H1 (cell line): ENCODE measurements at regions not wholly inside any gene's neighbourhood (a gene's known extent, or its start where the extent isn't known, plus 50 kb on each side); places are given as distances from the start of the nearest gene placed in this dataset.

Experiments
- CTCF ChIA-PET: fragments of 300-600 bp; sonication (Branson Sonifier 250); formaldehyde crosslinking; loops from one replicate; lab custom pipeline; 2021; ENCODE audit not compliant: partially characterized antibody; lab: Charles Lee
- POLR2A ChIA-PET: fragments of 300-600 bp; sonication (Branson Sonifier 250); formaldehyde crosslinking; loops from one replicate; lab custom pipeline; 2021; ENCODE audit warnings: inconsistent platforms; ENCODE audit not compliant: partially characterized antibody; lab: Charles Lee
- DNase-seq, 2 experiments: peaks; one replicate each; pipeline versions ENCODE4 v3.0.0 to v3.0.0-alpha.2; 2010 to 2022; ENCODE audit warnings: low spot score in 2 of 2, low read depth in 1 of 2, mixed read lengths in 1 of 2
- FAIRE-seq: peaks from 2 replicates; lab custom pipeline; 2011; peaks lifted over from hg19 to GRCh38; lab: Jason Lieb, UNC
- H2AFZ ChIP-seq: 2 replicates; pipeline ENCODE4 v1.8.1; 2012; ENCODE audit warnings: low read length, inconsistent platforms
- H2AK5ac ChIP-seq: 2 replicates; pipeline ENCODE4 v1.6.1; 2013; ENCODE audit warnings: low read depth, low read length
- H2BK120ac ChIP-seq: replicated peaks from 2 replicates; pipeline ENCODE3; 2013; ENCODE audit warnings: low read depth, low read length, inconsistent platforms
- H2BK12ac ChIP-seq: 2 replicates; pipeline ENCODE4 v1.6.1; 2013; ENCODE audit warnings: low read depth, low read length
- H2BK15ac ChIP-seq: 2 replicates; pipeline ENCODE4 v1.6.1; 2013; ENCODE audit warnings: low read length
- H2BK20ac ChIP-seq: 2 replicates; pipeline ENCODE4 v1.6.1; 2013; ENCODE audit warnings: low read length
- H2BK5ac ChIP-seq: 2 replicates; pipeline ENCODE4 v1.6.1; 2013; ENCODE audit warnings: low read depth, low read length
- H3K14ac ChIP-seq: 2 replicates; pipeline ENCODE4 v1.6.1; 2013; ENCODE audit warnings: inconsistent platforms; ENCODE audit not compliant: insufficient read length
- H3K18ac ChIP-seq: 2 replicates; pipeline ENCODE4 v1.6.1; 2013; ENCODE audit warnings: low read length; ENCODE audit errors: extremely low read depth
- H3K23ac ChIP-seq: 2 replicates; pipeline ENCODE4 v1.6.1; 2013; ENCODE audit warnings: inconsistent platforms; ENCODE audit not compliant: insufficient read length
- H3K23me2 ChIP-seq: 2 replicates; pipeline ENCODE4 v1.6.1; 2013; ENCODE audit warnings: low read depth, low read length
- H3K27ac ChIP-seq: 2 replicates; pipeline ENCODE4 v1.6.1; 2011; ENCODE audit warnings: low read depth, low read length, inconsistent platforms
- H3K27me3 ChIP-seq, 4 experiments: replicated peaks in 1 of 4; 1 replicate in 1 of 4; 2 replicates in 3 of 4; pipeline versions ENCODE4 v1.6.1 to v1.8.1; 2011 to 2013; ENCODE audit warnings: low read length in 3 of 4, mild to moderate bottlenecking in 3 of 4, inconsistent platforms in 2 of 4, mixed read lengths in 2 of 4, moderate library complexity in 1 of 4; ENCODE audit not compliant: control insufficient read depth in 3 of 4, insufficient read depth in 3 of 4; ENCODE audit errors: extremely low read depth in 1 of 4
- H3K36me3 ChIP-seq, 4 experiments: 2 replicates each; pipeline versions ENCODE4 v1.6.1 to v1.8.1; 2011 to 2013; ENCODE audit warnings: mild to moderate bottlenecking in 4 of 4, low read length in 3 of 4, moderate library complexity in 2 of 4, control low read depth in 1 of 4, inconsistent platforms in 1 of 4; ENCODE audit not compliant: insufficient read depth in 4 of 4, control insufficient read depth in 2 of 4
- H3K4ac ChIP-seq: replicated peaks from 2 replicates; pipeline ENCODE3; 2013; ENCODE audit warnings: low read length, low read depth, mixed read lengths, inconsistent platforms; ENCODE audit not compliant: insufficient read length
- H3K4me1 ChIP-seq, 4 experiments: replicated peaks in 1 of 4; 1 replicate in 1 of 4; 2 replicates in 3 of 4; pipeline versions ENCODE4 v1.6.1 to v1.8.1; 2011 to 2013; ENCODE audit warnings: low read length in 3 of 4, inconsistent platforms in 2 of 4, mixed read lengths in 1 of 4; ENCODE audit not compliant: insufficient read depth in 4 of 4, control insufficient read depth in 3 of 4
- H3K4me2 ChIP-seq, 2 experiments: 2 replicates each; pipeline versions ENCODE4 v1.6.1 to v1.8.1; 2011 to 2013; ENCODE audit warnings: low read depth in 2 of 2, low read length in 2 of 2, control low read depth in 1 of 2, inconsistent platforms in 1 of 2, mild to moderate bottlenecking in 1 of 2; ENCODE audit not compliant: insufficient read depth in 1 of 2
- H3K4me3 ChIP-seq, 4 experiments: fragments of 200-600, 300-600 bp in 1 of 4; sonication (generic), shearing (Covaris generic), sonication (Bioruptor Twin) in 1 of 4; 2 replicates each; pipeline versions ENCODE4 v1.5.1 to v1.8.1; 2011 to 2016; ENCODE audit warnings: low read length in 4 of 4, low read depth in 3 of 4, control low read depth in 2 of 4, inconsistent platforms in 2 of 4, mild to moderate bottlenecking in 2 of 4, mixed read lengths in 1 of 4, moderate library complexity in 1 of 4; ENCODE audit not compliant: insufficient read depth in 2 of 4; ENCODE audit errors: extremely low read depth in 1 of 4
- H3K56ac ChIP-seq: replicated peaks from 2 replicates; pipeline ENCODE3; 2013; ENCODE audit warnings: low read depth, mild to moderate bottlenecking, mixed read lengths, low read length, inconsistent platforms; ENCODE audit not compliant: insufficient read length
- H3K79me1 ChIP-seq: 2 replicates; pipeline ENCODE4 v1.6.1; 2013; ENCODE audit warnings: low read depth, low read length, control low read depth
- H3K79me2 ChIP-seq, 2 experiments: 2 replicates each; pipeline versions ENCODE4 v1.6.1 to v1.8.1; 2012 to 2013; ENCODE audit warnings: low read length in 2 of 2, mild to moderate bottlenecking in 2 of 2, inconsistent platforms in 1 of 2; ENCODE audit not compliant: insufficient read depth in 2 of 2, control insufficient read depth in 1 of 2
- H3K9ac ChIP-seq, 4 experiments: replicated peaks in 1 of 4; 1 replicate in 1 of 4; 2 replicates in 3 of 4; pipeline versions ENCODE4 v1.6.1 to v1.8.1; 2011 to 2013; ENCODE audit warnings: low read depth in 3 of 4, low read length in 3 of 4, control low read depth in 2 of 4, mild to moderate bottlenecking in 2 of 4, moderate library complexity in 2 of 4, inconsistent platforms in 1 of 4; ENCODE audit errors: extremely low read depth in 1 of 4
- H3K9me3 ChIP-seq, 2 experiments: 2 replicates each; pipeline versions ENCODE4 v1.6.1 to v1.8.1; 2012 to 2013; ENCODE audit warnings: mild to moderate bottlenecking in 2 of 2, moderate library complexity in 2 of 2, control low read depth in 1 of 2, inconsistent platforms in 1 of 2, low read depth in 1 of 2, low read length in 1 of 2, mixed read lengths in 1 of 2; ENCODE audit not compliant: insufficient read depth in 2 of 2
- H4K20me1 ChIP-seq, 2 experiments: replicated peaks in 1 of 2; 2 replicates each; pipeline versions ENCODE3 to v1.8.1; 2011 to 2013; ENCODE audit warnings: inconsistent platforms in 2 of 2, low read length in 2 of 2, mild to moderate bottlenecking in 1 of 2; ENCODE audit not compliant: insufficient read depth in 2 of 2, control insufficient read depth in 1 of 2
- H4K5ac ChIP-seq: 2 replicates; pipeline ENCODE4 v1.6.1; 2013; ENCODE audit warnings: low read length, low read depth, mixed read lengths, inconsistent platforms; ENCODE audit not compliant: insufficient read length
- H4K8ac ChIP-seq: 2 replicates; pipeline ENCODE4 v1.8.0; 2013; ENCODE audit warnings: mild to moderate bottlenecking, moderate library complexity, low read length, inconsistent platforms; ENCODE audit not compliant: insufficient read depth; ENCODE audit errors: extremely low read depth
- H4K91ac ChIP-seq: replicated peaks from 2 replicates; pipeline ENCODE3; 2013; ENCODE audit warnings: low read length, mixed read lengths, inconsistent platforms; ENCODE audit not compliant: insufficient read length
- POLR2A ChIP-seq, 2 experiments: IDR thresholded peaks; 1 replicate in 1 of 2; 2 replicates in 1 of 2; pipeline ENCODE4 v1.6.1; 2011; ENCODE audit warnings: low read depth in 2 of 2, low read length in 2 of 2, mild to moderate bottlenecking in 2 of 2; ENCODE audit errors: control extremely low read depth in 1 of 2
- POLR2AphosphoS5 ChIP-seq: IDR thresholded peaks from 2 replicates; pipeline ENCODE4 v1.6.1; 2011; ENCODE audit warnings: low read depth, low read length
- SIRT6 ChIP-seq: IDR thresholded peaks from one replicate; pipeline ENCODE4 v1.7.1; 2012; ENCODE audit warnings: low read length, inconsistent platforms
- SRF ChIP-seq: IDR thresholded peaks from 2 replicates; pipeline ENCODE4 v1.6.1; 2011; ENCODE audit warnings: mild to moderate bottlenecking, low read depth, low read length, moderate library complexity
- TAF1 ChIP-seq: IDR thresholded peaks from 2 replicates; pipeline ENCODE4 v1.6.1; 2011; ENCODE audit warnings: mild to moderate bottlenecking, low read depth, low read length
- WGBS, 2 experiments: shearing (Covaris generic) in 1 of 2; methylation state at CpG; one replicate each; pipeline versions ENCODE4 v1.1.6 to v1.1.7; 2013 to 2015; ENCODE audit warnings: low lambda C conversion rate in 2 of 2, mixed read lengths in 2 of 2, inconsistent platforms in 1 of 2, low coverage in 1 of 2, missing lambda C conversion rate in 1 of 2; ENCODE audit not compliant: insufficient replicate concordance in 2 of 2, insufficient coverage in 1 of 2, insufficient read length in 1 of 2; ENCODE audit errors: extremely low coverage in 1 of 2, missing lambda C conversion rate in 1 of 2; 5-methylcytosine and 5-hydroxymethylcytosine counted together
- TF ChIP-seq, protein P1 (sequence below), 3 experiments: IDR thresholded peaks; 1 replicate in 2 of 3; 2 replicates in 1 of 3; pipeline versions ENCODE4 v1.5.1 to v1.6.1; 2011; ENCODE audit warnings: low read length in 3 of 3, mild to moderate bottlenecking in 3 of 3, inconsistent platforms in 2 of 3, low read depth in 1 of 3, moderate library complexity in 1 of 3; ENCODE audit not compliant: insufficient read depth in 1 of 3; ENCODE audit errors: control extremely low read depth in 1 of 3

DNA sequence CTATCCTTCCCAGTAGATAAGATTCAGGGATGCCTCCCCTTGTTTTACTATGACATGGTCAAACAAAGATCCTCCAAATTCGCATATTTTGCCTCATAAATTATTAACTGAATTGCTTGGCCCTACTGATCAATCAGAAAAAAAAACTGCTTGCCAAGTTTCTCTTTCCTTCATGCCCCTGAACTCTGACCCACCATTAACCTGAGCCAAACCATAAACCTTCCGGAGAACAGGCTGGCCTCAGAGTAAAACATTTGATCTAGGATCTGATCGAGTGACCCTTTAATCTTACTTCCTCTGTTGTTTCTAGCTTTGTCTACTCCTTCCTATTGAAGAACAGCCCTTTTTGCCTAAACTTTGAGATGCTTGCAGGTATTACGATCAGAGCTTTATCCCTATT lies 209.7 kb upstream of the FAM47A start:
- no peak overlapping the region for H2AK5ac ChIP-seq
- POLR2A ChIA-PET = no interaction called here
- no peaks in the 10 kb centered on the region for H3K79me1 ChIP-seq
- no peaks in the 10 kb centered on the region for H3K27me3 ChIP-seq
- H3K4me2 ChIP-seq = no peak overlapping the region
- no peaks in the 10 kb centered on the region for H3K23me2 ChIP-seq
- H4K5ac ChIP-seq = no peak overlapping the region
- FAIRE-seq = no peak
- DNase-seq = no peak
- H2BK15ac ChIP-seq = no peak overlapping the region
- H3K4me3 ChIP-seq = no peak overlapping the region
- no peaks in the 10 kb centered on the region for H3K79me2 ChIP-seq
- H4K8ac ChIP-seq = no peak overlapping the region
- no peak overlapping the region for H2BK12ac ChIP-seq
- no peak overlapping the region for H3K14ac ChIP-seq
- no peak overlapping the region for H3K56ac ChIP-seq
- H4K91ac ChIP-seq = no peak overlapping the region
- no peak overlapping the region for H3K27ac ChIP-seq
- no peak overlapping the region for H2AFZ ChIP-seq
- H2BK120ac ChIP-seq = no peak overlapping the region
- CTCF ChIA-PET = interaction anchor here (0.7 to 1.7 kb wide), 3 partner anchors 8 to 989 kb away, joined by 3 read pairs; no protein-coding TSS in a partner anchor
- H3K4ac ChIP-seq = no peak overlapping the region
- no peak overlapping the region for H3K23ac ChIP-seq
- no peaks in the 10 kb centered on the region for H4K20me1 ChIP-seq
- H3K4me1 ChIP-seq = no peaks in the 10 kb centered on the region
- H3K9ac ChIP-seq = no peak overlapping the region
- H3K9me3 ChIP-seq = no peaks in the 10 kb centered on the region
- no peak overlapping the region for H2BK5ac ChIP-seq
- no peak overlapping the region for H3K18ac ChIP-seq
- no peak overlapping the region for H2BK20ac ChIP-seq
- no peaks in the 10 kb centered on the region for H3K36me3 ChIP-seq
- WGBS, 2 experiments = 90% methylated on average over 4 of the region's 4 CpGs; no CpG with 5 or more reads in 1 of the 2 experiments
- TF ChIP-seq, protein P1, sequence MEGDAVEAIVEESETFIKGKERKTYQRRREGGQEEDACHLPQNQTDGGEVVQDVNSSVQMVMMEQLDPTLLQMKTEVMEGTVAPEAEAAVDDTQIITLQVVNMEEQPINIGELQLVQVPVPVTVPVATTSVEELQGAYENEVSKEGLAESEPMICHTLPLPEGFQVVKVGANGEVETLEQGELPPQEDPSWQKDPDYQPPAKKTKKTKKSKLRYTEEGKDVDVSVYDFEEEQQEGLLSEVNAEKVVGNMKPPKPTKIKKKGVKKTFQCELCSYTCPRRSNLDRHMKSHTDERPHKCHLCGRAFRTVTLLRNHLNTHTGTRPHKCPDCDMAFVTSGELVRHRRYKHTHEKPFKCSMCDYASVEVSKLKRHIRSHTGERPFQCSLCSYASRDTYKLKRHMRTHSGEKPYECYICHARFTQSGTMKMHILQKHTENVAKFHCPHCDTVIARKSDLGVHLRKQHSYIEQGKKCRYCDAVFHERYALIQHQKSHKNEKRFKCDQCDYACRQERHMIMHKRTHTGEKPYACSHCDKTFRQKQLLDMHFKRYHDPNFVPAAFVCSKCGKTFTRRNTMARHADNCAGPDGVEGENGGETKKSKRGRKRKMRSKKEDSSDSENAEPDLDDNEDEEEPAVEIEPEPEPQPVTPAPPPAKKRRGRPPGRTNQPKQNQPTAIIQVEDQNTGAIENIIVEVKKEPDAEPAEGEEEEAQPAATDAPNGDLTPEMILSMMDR (IDR thresholded peaks at IDR 0.05; ENCODE audit: control extremely low read depth in 1 of 3, insufficient read depth in 1 of 3, low read depth in 1 of 3, low read length in 3 of 3) = no peak
- no peak for TF ChIP-seq POLR2A (IDR thresholded peaks at IDR 0.05; ENCODE audit: control extremely low read depth in 1 of 2, low read depth in 2 of 2, low read length in 2 of 2)
- TF ChIP-seq POLR2AphosphoS5 = no peak
- TF ChIP-seq SRF = no peak
- TF ChIP-seq TAF1 = no peak
- TF ChIP-seq SIRT6 = no peak
